H9 (cell line): ENCODE measurements at regions not wholly inside any gene's neighbourhood (a gene's known extent, or its start where the extent isn't known, plus 50 kb on each side); places are given as distances from the start of the nearest gene placed in this dataset.

Experiments used
- DNase-seq: peaks from one replicate; pipeline ENCODE4 v3.0.0-alpha.2; 2017
- H2AFZ ChIP-seq: one replicate; pipeline ENCODE4 v1.6.1; 2013; ENCODE audit warnings: mild to moderate bottlenecking, low read length, control low read depth, moderate library complexity
- H2AK5ac ChIP-seq: 2 replicates; pipeline ENCODE4 v1.6.1; 2013; ENCODE audit warnings: low read length, control low read depth, mixed read lengths; ENCODE audit not compliant: insufficient read length
- H2BK120ac ChIP-seq: one replicate; pipeline ENCODE4 v1.6.1; 2013; ENCODE audit warnings: low read depth, mild to moderate bottlenecking, low read length, control low read depth, inconsistent platforms; ENCODE audit not compliant: poor library complexity, severe bottlenecking
- H2BK12ac ChIP-seq: 2 replicates; pipeline ENCODE4 v1.6.1; 2013; ENCODE audit warnings: low read length, control low read depth, mixed read lengths, low read depth; ENCODE audit not compliant: insufficient read length
- H2BK15ac ChIP-seq: 2 replicates; pipeline ENCODE4 v1.6.1; 2013; ENCODE audit warnings: low read depth, low read length, control low read depth
- H2BK20ac ChIP-seq: one replicate; pipeline ENCODE4 v1.6.1; 2013; ENCODE audit warnings: low read depth, mild to moderate bottlenecking, low read length, control low read depth, inconsistent platforms; ENCODE audit not compliant: poor library complexity, severe bottlenecking
- H2BK5ac ChIP-seq: 2 replicates; pipeline ENCODE4 v1.6.1; 2013; ENCODE audit warnings: low read length, control low read depth, mixed read lengths; ENCODE audit not compliant: insufficient read length
- H3K14ac ChIP-seq: 2 replicates; pipeline ENCODE4 v1.6.1; 2013; ENCODE audit warnings: low read length, control low read depth; ENCODE audit not compliant: insufficient read depth
- H3K18ac ChIP-seq: 2 replicates; pipeline ENCODE4 v1.6.1; 2013; ENCODE audit warnings: low read depth, mild to moderate bottlenecking, mixed read lengths, low read length, control low read depth; ENCODE audit not compliant: insufficient read length
- H3K23ac ChIP-seq: 2 replicates; pipeline ENCODE4 v1.6.1; 2013; ENCODE audit warnings: low read length, control low read depth, mixed read lengths, low read depth; ENCODE audit not compliant: insufficient read length
- H3K23me2 ChIP-seq: 2 replicates; pipeline ENCODE4 v1.6.1; 2013; ENCODE audit warnings: low read depth, mild to moderate bottlenecking, mixed read lengths, low read length, control low read depth; ENCODE audit not compliant: insufficient read length, poor library complexity, severe bottlenecking
- H3K27ac ChIP-seq: 2 replicates; pipeline ENCODE4 v1.5.1; 2013; ENCODE audit warnings: low read length, control low read depth, mixed read lengths, low read depth; ENCODE audit not compliant: insufficient read length
- H3K27me3 ChIP-seq: 2 replicates; pipeline ENCODE4 v1.6.1; 2013; ENCODE audit warnings: low read length, control low read depth, inconsistent platforms; ENCODE audit not compliant: insufficient read depth
- H3K4ac ChIP-seq: 2 replicates; pipeline ENCODE4 v1.6.1; 2013; ENCODE audit warnings: low read depth, mild to moderate bottlenecking, control low read depth, inconsistent platforms, low read length, moderate library complexity
- H3K4me1 ChIP-seq: 2 replicates; pipeline ENCODE4 v1.6.1; 2013; ENCODE audit warnings: low read length, control low read depth, inconsistent platforms; ENCODE audit not compliant: insufficient read depth
- H3K4me2 ChIP-seq: 2 replicates; pipeline ENCODE4 v1.6.1; 2013; ENCODE audit warnings: low read length, control low read depth, mixed read lengths; ENCODE audit not compliant: insufficient read length, insufficient read depth
- H3K56ac ChIP-seq: 2 replicates; pipeline ENCODE4 v1.6.1; 2013; ENCODE audit warnings: low read depth, mild to moderate bottlenecking, mixed read lengths, low read length, control low read depth; ENCODE audit not compliant: insufficient read length
- H3K79me1 ChIP-seq: 2 replicates; pipeline ENCODE4 v1.6.1; 2013; ENCODE audit warnings: low read depth, mild to moderate bottlenecking, moderate library complexity, low read length, control low read depth, inconsistent platforms; ENCODE audit not compliant: insufficient read depth, poor library complexity, severe bottlenecking
- H3K79me2 ChIP-seq: 2 replicates; pipeline ENCODE4 v1.6.1; 2013; ENCODE audit warnings: low read length, control low read depth, inconsistent platforms; ENCODE audit not compliant: insufficient read depth
- H3K9ac ChIP-seq: 2 replicates; pipeline ENCODE4 v1.6.1; 2013; ENCODE audit warnings: low read length, control low read depth, mixed read lengths; ENCODE audit not compliant: insufficient read length; ENCODE audit errors: extremely low read depth
- H3K9me3 ChIP-seq: one replicate; pipeline ENCODE4 v1.6.1; 2013; ENCODE audit warnings: low read depth, low read length, inconsistent platforms; ENCODE audit not compliant: control insufficient read depth
- H3T11ph ChIP-seq: one replicate; pipeline ENCODE4 v1.6.1; 2013; ENCODE audit warnings: mild to moderate bottlenecking, low read length, control low read depth, inconsistent platforms
- H4K20me1 ChIP-seq: one replicate; pipeline ENCODE4 v1.6.1; 2013; ENCODE audit not compliant: control insufficient read depth, insufficient read length, insufficient read depth
- H4K5ac ChIP-seq: 2 replicates; pipeline ENCODE4 v1.6.1; 2013; ENCODE audit warnings: low read depth, mild to moderate bottlenecking, mixed read lengths, low read length, control low read depth; ENCODE audit not compliant: insufficient read length
- H4K8ac ChIP-seq: replicated peaks from 2 replicates; pipeline ENCODE4 v1.6.1; 2013; ENCODE audit warnings: low read length, control low read depth, mixed read lengths, low read depth; ENCODE audit not compliant: insufficient read length
- H4K91ac ChIP-seq: 2 replicates; pipeline ENCODE4 v1.6.1; 2013; ENCODE audit warnings: low read depth, mild to moderate bottlenecking, moderate library complexity, mixed read lengths, low read length, control low read depth; ENCODE audit not compliant: insufficient read length
- H3K27ac Mint-ChIP-seq, 3 experiments: 2 replicates in 2 of 3; 3 replicates in 1 of 3; pipeline ENCODE4 v1.8.0; 2020 to 2021; ENCODE audit warnings: mixed read lengths in 3 of 3, mild to moderate bottlenecking in 1 of 3, moderate library complexity in 1 of 3
- H3K27me3 Mint-ChIP-seq: 2 replicates; pipeline ENCODE4 v1.8.0; 2021; ENCODE audit warnings: low read depth, mild to moderate bottlenecking, moderate library complexity, mixed read lengths
- H3K36me3 Mint-ChIP-seq, 3 experiments: 2 replicates in 2 of 3; 3 replicates in 1 of 3; pipeline ENCODE4 v1.8.0; 2020 to 2021; ENCODE audit warnings: low read depth in 3 of 3, mixed read lengths in 3 of 3; ENCODE audit not compliant: insufficient read depth in 1 of 3
- H3K4me1 Mint-ChIP-seq, 2 experiments: 2 replicates each; pipeline ENCODE4 v1.8.0; 2020; ENCODE audit warnings: mixed read lengths in 2 of 2
- H3K4me3 Mint-ChIP-seq, 2 experiments: 2 replicates in 1 of 2; 3 replicates in 1 of 2; pipeline ENCODE4 v1.8.0; 2020 to 2021; ENCODE audit warnings: mild to moderate bottlenecking in 2 of 2, mixed read lengths in 2 of 2, moderate library complexity in 1 of 2
- H3K9me3 Mint-ChIP-seq, 2 experiments: 2 replicates in 1 of 2; 3 replicates in 1 of 2; pipeline ENCODE4 v1.8.0; 2020; ENCODE audit warnings: mild to moderate bottlenecking in 2 of 2, mixed read lengths in 2 of 2, moderate library complexity in 1 of 2
- WGBS: extraction: QIAGEN DNeasy Blood & Tissue Kit; methylation state at CpG from one replicate; pipeline ENCODE4 v1.1.7; 2013; ENCODE audit warnings: missing lambda C conversion rate, low lambda C conversion rate, mixed read lengths; ENCODE audit not compliant: insufficient read length; ENCODE audit errors: extremely low coverage; 5-methylcytosine and 5-hydroxymethylcytosine counted together
- TF ChIP-seq, protein P1 (sequence below): fragments of 200-600 bp; sonication (generic); conservative IDR thresholded peaks from 3 replicates; pipeline ENCODE4 v1.8.0; 2021; ENCODE audit warnings: antibody characterized with exemption, mild to moderate bottlenecking

DNA sequence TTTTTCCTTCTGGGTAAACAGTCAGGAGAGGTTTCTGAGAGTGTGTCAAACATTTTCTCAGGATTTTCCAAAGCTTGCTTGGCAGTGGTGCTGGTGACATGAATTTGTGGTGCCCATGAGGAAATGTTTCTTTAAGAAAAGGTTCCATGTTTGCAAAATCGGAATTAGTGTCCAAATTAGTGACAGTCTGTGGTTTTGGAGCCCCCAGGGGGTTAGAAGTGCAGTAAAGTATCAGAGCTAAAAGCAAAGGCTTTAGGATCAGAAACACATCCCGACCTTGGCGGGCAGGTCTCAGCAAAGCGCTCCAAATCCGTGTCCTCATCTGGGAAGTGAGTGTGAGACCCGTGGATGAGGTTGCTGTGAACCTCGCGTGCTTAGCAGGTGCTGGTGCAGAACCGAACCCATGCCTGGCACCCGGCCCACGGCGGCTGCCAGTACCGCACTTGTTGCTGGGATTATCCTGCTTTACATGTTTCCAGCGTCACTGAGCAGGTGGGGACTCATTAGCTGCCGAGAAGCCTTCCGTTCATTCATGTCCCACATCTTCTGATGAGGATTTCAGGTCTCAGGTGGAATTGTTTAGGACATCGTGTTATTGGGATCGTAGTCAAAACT lies 70.8 kb upstream of the COL5A1 start:
- Histone ChIP-seq H3K9me3 (no peaks in the 10 kb centered on the region), H3K4ac (no peak overlapping the region), H2BK12ac (no peak overlapping the region), H2BK5ac (no peak overlapping the region), H2BK120ac (no peak overlapping the region), H4K91ac (no peak overlapping the region), H3K4me1 (no peaks in the 10 kb centered on the region), H3K23me2 (no peaks in the 10 kb centered on the region), H3K27me3 (no peaks in the 10 kb centered on the region), H3K23ac (no peak overlapping the region), H2BK20ac (no peak overlapping the region), H3K18ac (no peak overlapping the region), H3K79me2 (no peaks in the 10 kb centered on the region), H3K4me2 (no peak overlapping the region), H3K9ac (no peak overlapping the region), H3K79me1 (no peaks in the 10 kb centered on the region), H3K27ac (no peak overlapping the region), H3T11ph (no peak overlapping the region), H2AK5ac (no peak overlapping the region), H3K14ac (no peak overlapping the region; the same call in 1 of the 2 replicates), H4K20me1 (no peaks in the 10 kb centered on the region), H4K8ac (no peak overlapping the region), H3K56ac (no peak overlapping the region), H2BK15ac (no peak overlapping the region), H2AFZ (no peak overlapping the region), H4K5ac (no peak overlapping the region)
- no peak for DNase-seq
- no peak overlapping the region for H3K4me3 Mint-ChIP-seq
- no CpG with 5 or more reads among the region's 18 CpGs for WGBS
- TF ChIP-seq, protein P1, sequence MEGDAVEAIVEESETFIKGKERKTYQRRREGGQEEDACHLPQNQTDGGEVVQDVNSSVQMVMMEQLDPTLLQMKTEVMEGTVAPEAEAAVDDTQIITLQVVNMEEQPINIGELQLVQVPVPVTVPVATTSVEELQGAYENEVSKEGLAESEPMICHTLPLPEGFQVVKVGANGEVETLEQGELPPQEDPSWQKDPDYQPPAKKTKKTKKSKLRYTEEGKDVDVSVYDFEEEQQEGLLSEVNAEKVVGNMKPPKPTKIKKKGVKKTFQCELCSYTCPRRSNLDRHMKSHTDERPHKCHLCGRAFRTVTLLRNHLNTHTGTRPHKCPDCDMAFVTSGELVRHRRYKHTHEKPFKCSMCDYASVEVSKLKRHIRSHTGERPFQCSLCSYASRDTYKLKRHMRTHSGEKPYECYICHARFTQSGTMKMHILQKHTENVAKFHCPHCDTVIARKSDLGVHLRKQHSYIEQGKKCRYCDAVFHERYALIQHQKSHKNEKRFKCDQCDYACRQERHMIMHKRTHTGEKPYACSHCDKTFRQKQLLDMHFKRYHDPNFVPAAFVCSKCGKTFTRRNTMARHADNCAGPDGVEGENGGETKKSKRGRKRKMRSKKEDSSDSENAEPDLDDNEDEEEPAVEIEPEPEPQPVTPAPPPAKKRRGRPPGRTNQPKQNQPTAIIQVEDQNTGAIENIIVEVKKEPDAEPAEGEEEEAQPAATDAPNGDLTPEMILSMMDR: no peak
- no peaks in the 10 kb centered on the region; a peak in 2 of 7 replicates for H3K36me3 Mint-ChIP-seq
- H3K27me3 Mint-ChIP-seq: peaks cover 5% of the 10 kb centered on the region
- no peak overlapping the region for H3K27ac Mint-ChIP-seq
- H3K9me3 Mint-ChIP-seq: peaks cover 12 to 15% of the 10 kb centered on the region in 2 experiments
- H3K4me1 Mint-ChIP-seq: peaks cover 2 to 7% of the 10 kb centered on the region in 2 experiments; a peak in 1 of 4 replicates
